BJ (cell line): ENCODE measurements at regions not wholly inside any gene's neighbourhood (a gene's known extent, or its start where the extent isn't known, plus 50 kb on each side); places are given as distances from the start of the nearest gene placed in this dataset.

Experiments
- CTCF ChIA-PET: fragments of 350-600 bp; formaldehyde crosslinking; extraction: SDS; loops from one replicate; lab custom pipeline; 2021; ENCODE audit warnings: antibody characterized with exemption, inconsistent platforms; lab: Yijun Ruan, JAX
- POLR2A ChIA-PET: fragments of 300-600 bp; sonication (Branson Sonifier 250); formaldehyde crosslinking; extraction: SDS; loops from one replicate; lab custom pipeline; 2021; ENCODE audit warnings: antibody characterized with exemption; lab: Charles Lee
- DNase-seq: peaks from one replicate; pipeline ENCODE4 v3.0.0-alpha.2; 2011; ENCODE audit warnings: low read depth
- H3K27me3 ChIP-seq: 2 replicates; pipeline ENCODE4 v1.6.0; 2011; ENCODE audit warnings: low read length; ENCODE audit not compliant: control insufficient read depth, insufficient read depth
- H3K36me3 ChIP-seq: 2 replicates; pipeline ENCODE4 v1.5.1; 2011; ENCODE audit warnings: low read length; ENCODE audit not compliant: control insufficient read depth, insufficient read depth
- H3K4me3 ChIP-seq: 2 replicates; pipeline ENCODE4 v1.5.1; 2011; ENCODE audit warnings: low read depth, mild to moderate bottlenecking, control low read depth, low read length
- CTCF ChIP-seq: IDR thresholded peaks from 2 replicates; pipeline ENCODE4 v1.5.1; 2011; ENCODE audit warnings: low read depth, mild to moderate bottlenecking, control low read depth, inconsistent platforms, low read length, moderate library complexity; ENCODE audit not compliant: insufficient read depth

- ChIA-PET CTCF (no interaction called here), POLR2A (no interaction called here)
- DNase-seq = no peak
- Histone ChIP-seq H3K36me3 (no peaks in the 10 kb centered on the region), H3K27me3 (no peaks in the 10 kb centered on the region), H3K4me3 (no peak overlapping the region)
- TF ChIP-seq CTCF = no peak
Observed at GRCh38 chr5:106673941-106674340, 996.8 kb downstream of the EFNA5 start.

GRCh38 chr5:106661866-106662265 lies 1008.9 kb downstream of the EFNA5 start:
- ChIA-PET POLR2A (no interaction called here), CTCF (no interaction called here)
- no peak for DNase-seq
- Histone ChIP-seq H3K27me3 (no peaks in the 10 kb centered on the region), H3K4me3 (no peak overlapping the region), H3K36me3 (no peaks in the 10 kb centered on the region)
- no peak for TF ChIP-seq CTCF

GRCh38 chr5:106660681-106661080 lies 1010.1 kb downstream of the EFNA5 start:
- POLR2A ChIA-PET = no interaction called here
- TF ChIP-seq CTCF = no peak
- DNase-seq = no peak

GRCh38 chr5:106658150-106658549 lies 1012.6 kb downstream of the EFNA5 start:
- ChIA-PET POLR2A (no interaction called here), CTCF (no interaction called here)
- no peak for DNase-seq
- H3K27me3 ChIP-seq = no peaks in the 10 kb centered on the region
- H3K4me3 ChIP-seq = no peak overlapping the region
- no peaks in the 10 kb centered on the region for H3K36me3 ChIP-seq
- no peak for TF ChIP-seq CTCF

More at GRCh38 chr5:106660681-106661080, 1010.1 kb downstream of the EFNA5 start:
- CTCF ChIA-PET = no interaction called here
- Histone ChIP-seq H3K36me3 (no peaks in the 10 kb centered on the region), H3K4me3 (no peak overlapping the region), H3K27me3 (no peaks in the 10 kb centered on the region)

GRCh38 chr5:106656821-106657220 lies 1013.9 kb downstream of the EFNA5 start:
- POLR2A ChIA-PET = no interaction called here
- H3K36me3 ChIP-seq = no peaks in the 10 kb centered on the region

More at GRCh38 chr5:106656821-106657220, 1013.9 kb downstream of the EFNA5 start:
- H3K27me3 ChIP-seq = no peaks in the 10 kb centered on the region
- H3K4me3 ChIP-seq = no peak overlapping the region
- CTCF ChIA-PET = no interaction called here
- no peak for DNase-seq
- TF ChIP-seq CTCF = no peak
